Astrocyte of the spinal cord (primary cell): ENCODE measurements at regions not wholly inside any gene's neighbourhood (a gene's known extent, or its start where the extent isn't known, plus 50 kb on each side); places are given as distances from the start of the nearest gene placed in this dataset.
"Not testable (repeated sequence)": the region's sequence is repeated elsewhere in the genome, so short reads cannot be mapped to it uniquely, and the experiment has no call there.

Experiments
- DNase-seq: peaks from one replicate; pipeline ENCODE4 v3.0.0; 2011; ENCODE audit warnings: low read depth, low spot score
- H3K4me3 ChIP-seq: 2 replicates; pipeline ENCODE4 v1.5.1; 2011; ENCODE audit warnings: low read depth, mild to moderate bottlenecking, low read length, moderate library complexity
- in situ Hi-C: cut with HindIII; loops from 2 replicates; pipeline ENCODE4 v1.10.0; 2017; ENCODE audit warnings: low sequenced_read_pairs
- TF ChIP-seq, protein P1 (sequence below): IDR thresholded peaks from 2 replicates; pipeline ENCODE4 v1.5.1; 2012; ENCODE audit warnings: low read depth, mild to moderate bottlenecking, low read length, inconsistent platforms

DNA sequence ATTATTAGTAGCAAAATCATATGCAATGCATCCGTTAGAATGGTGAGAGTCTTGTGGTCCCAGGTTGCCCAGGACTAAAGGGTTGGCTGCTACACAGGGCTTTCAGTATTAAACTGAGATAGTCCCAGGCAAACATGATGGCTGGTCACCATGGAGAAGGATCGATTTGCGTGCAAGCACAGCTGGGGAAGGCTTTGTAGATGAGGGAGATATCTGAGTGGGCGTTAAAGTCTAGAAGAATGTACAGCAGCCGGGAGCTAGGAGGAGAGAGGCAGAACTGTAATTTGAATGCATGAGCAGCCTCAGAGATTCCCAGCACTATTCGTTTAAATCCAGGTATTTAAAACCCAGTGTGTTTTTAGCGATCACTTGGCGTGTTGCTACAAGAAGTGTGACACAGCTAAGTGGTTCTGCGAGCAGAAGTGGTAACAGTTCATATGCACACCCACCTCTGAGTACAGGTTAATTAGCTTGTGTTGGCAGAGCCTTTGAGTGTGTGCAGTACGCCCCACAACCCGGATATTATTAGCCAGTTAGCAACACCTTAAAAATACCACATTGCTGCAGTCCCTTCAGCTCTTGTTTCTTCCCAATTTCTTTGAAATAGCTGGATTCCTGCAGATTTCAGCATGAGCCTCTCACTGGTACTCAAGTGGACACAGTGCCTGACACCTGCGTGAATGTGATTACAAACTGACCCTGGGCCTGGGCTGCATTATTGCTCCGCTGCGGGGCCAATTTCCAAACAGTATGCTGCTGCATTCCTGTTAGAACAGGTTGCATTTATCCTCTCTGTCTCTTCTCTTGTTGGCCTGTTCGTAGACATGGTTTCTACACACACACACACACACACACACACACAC lies 67.2 kb upstream of the SCAF4 start:
- no peak for DNase-seq
- in situ Hi-C loops: no loop called here
- H3K4me3 ChIP-seq: no peak overlapping the region
- TF ChIP-seq, protein P1, sequence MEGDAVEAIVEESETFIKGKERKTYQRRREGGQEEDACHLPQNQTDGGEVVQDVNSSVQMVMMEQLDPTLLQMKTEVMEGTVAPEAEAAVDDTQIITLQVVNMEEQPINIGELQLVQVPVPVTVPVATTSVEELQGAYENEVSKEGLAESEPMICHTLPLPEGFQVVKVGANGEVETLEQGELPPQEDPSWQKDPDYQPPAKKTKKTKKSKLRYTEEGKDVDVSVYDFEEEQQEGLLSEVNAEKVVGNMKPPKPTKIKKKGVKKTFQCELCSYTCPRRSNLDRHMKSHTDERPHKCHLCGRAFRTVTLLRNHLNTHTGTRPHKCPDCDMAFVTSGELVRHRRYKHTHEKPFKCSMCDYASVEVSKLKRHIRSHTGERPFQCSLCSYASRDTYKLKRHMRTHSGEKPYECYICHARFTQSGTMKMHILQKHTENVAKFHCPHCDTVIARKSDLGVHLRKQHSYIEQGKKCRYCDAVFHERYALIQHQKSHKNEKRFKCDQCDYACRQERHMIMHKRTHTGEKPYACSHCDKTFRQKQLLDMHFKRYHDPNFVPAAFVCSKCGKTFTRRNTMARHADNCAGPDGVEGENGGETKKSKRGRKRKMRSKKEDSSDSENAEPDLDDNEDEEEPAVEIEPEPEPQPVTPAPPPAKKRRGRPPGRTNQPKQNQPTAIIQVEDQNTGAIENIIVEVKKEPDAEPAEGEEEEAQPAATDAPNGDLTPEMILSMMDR: no peak

DNA sequence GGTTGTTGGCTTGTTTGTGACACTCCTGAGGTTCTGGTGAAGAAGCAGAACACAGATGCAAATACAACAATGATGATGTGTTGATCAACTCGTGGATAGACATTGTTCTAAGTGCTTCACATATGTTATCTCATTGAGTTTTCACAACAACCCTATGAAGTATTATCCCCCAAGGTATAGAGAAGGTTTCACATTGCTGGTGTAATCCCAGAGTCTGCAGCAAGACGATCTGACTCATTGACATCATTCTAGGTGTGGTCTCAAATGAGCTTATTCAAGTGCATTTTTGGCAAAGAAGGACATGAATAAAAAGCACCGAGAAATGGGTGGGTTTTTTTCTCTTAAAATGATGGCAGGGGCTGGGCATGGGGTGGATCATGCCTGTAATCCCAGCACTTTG lies 64.1 kb upstream of the SCAF4 start:
- no peak for DNase-seq
- in situ Hi-C loops: no loop called here
- no peak overlapping the region for H3K4me3 ChIP-seq
- TF ChIP-seq, protein P1: no peak

DNA sequence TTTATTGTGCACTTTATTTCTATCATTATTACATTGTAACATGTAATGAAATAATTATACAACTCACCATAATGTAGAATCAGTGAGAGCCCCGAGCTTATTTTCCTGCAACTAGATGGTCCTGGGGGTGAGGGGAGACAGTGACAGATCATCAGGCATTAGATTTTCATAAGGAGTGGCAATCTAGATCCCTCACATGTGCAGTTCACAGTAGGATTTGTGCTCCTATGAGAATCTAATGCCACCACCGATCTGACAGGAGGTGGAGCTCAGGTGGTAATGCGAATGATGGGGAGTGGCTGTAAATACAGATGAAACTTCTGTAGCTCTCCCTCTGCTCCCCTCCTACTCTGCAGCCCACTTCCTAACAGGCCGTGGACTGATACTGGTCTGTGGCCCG lies 58.5 kb upstream of the SCAF4 start:
- in situ Hi-C loops, DNase-seq, H3K4me3 ChIP-seq: not testable (repeated sequence)

DNA sequence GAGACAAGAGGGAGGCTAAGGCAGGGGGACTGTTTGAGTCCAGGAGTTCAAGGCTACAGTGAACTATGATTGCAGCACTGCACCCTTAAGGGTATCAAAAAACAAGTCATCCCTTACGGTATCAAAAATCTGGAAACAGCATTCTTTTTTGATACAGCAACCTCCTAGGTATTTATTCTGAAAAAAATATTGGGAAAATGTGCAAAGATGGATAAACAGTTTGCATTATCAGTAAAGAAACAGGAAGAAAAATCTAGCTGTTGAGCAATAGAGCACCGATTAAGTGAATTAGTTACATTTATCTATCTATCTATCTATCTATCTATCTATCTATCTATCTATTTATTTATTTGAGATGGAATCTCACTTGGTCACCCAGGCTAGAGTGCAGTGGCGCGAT lies 56.7 kb upstream of the SCAF4 start:
- no peak for DNase-seq
- in situ Hi-C loops: no loop called here
- no peak overlapping the region for H3K4me3 ChIP-seq
- TF ChIP-seq, protein P1: no peak

DNA sequence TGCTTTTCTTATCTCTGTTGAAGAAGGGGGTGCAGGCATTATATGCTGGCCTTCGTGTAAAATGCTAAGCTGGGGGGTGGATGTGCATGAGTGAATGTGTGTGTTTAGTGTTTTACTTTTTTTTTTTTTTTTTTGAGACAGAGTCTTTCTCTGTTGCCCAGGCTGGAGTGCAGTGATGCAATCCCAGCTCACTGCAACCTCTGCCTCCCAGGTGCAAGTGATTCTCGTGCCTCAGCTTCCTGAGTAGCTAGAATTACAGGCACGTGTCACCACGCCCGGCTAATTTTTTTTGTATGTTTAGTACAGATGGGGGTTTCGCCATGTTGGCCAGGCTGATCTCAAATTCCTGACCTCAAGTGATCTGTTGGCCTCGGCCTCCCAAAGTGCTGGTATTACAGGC lies 55.8 kb upstream of the SCAF4 start:
- DNase-seq, in situ Hi-C loops, H3K4me3 ChIP-seq: not testable (repeated sequence)

DNA sequence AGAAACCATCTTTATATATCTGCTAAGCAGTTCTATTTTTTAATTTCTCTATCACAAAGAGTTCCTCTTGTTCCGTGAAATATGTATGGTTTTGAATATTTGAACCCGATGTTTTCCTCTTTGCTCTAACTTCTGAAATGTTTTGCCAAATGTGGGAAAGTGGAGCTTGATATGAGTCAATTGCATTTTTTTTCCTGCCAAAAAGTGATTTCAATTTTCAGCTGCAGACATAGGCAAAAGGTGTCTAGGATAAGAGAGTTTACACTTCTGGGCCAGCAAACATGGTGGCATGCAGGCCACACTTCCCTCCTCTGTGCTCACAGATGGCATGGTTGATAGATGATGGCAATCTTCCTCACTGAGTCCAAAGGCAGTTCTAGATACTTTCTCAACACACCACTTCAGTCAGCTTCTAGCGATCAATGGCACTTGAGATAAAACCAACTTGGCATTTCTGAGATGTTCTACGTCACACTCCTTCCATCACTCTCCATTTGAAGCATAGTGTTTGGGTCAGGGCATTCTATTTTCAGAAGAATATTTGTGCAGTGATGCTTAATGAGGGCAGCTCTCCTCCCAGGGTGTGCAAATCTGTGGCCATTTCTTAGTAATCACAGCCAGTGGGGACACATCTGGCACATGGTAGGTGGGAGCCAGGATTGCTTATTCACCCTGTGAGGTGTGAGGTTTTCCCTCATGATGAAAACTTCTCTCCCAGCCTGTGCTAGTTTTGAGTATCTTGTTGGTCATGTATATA lies 54.4 kb upstream of the SCAF4 start:
- TF ChIP-seq, protein P1: no peak
- in situ Hi-C loops: no loop called here
- H3K4me3 ChIP-seq: no peak overlapping the region
- no peak for DNase-seq

DNA sequence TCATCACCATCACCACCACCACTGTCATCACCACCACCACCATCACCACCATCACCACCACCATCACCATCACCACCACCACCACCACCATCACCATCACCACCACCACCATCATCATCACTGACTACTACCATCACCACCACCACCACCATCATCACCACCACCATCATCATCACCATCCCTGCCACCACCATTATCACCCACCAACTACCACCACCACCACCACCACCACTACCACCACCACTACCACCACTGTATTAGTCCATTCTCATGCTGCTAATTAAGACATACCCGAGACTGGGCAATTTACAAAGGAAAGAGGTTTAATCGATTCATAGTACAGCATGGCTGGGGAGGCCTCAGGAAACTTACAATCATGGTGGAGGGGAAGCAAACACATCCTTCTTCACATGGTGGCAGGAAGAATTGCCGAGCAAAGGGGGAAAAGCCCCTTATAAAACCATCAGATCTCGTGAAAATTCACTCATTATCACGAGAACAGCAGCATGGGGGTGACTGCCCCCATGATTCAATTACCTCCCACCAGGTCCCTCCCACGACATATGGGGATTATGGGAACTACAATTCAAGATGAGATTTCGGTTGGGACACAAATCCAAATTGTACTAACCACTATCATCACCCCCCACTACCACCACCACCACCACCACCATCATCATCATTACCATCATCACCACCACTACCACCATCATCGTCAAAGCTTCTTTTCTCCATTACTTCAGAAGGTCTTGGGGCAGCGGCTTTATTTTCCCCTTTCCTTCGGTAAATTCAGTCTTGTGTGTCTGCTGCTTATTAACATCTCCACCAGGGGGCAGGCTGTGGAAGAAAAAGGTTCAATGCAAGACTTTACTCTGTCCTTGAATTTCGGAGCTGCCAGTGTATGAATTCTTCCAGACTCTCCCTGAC lies 53.6 kb upstream of the SCAF4 start:
- H3K4me3 ChIP-seq, in situ Hi-C loops: not testable (repeated sequence)
- TF ChIP-seq, protein P1: peak; percentile 73
- DNase-seq: peak; percentile 63
